ENCODE measurements at regions not wholly inside any gene's neighbourhood (a gene's known extent, or its start where the extent isn't known, plus 50 kb on each side); places are given as distances from the start of the nearest gene placed in this dataset.

DNA sequence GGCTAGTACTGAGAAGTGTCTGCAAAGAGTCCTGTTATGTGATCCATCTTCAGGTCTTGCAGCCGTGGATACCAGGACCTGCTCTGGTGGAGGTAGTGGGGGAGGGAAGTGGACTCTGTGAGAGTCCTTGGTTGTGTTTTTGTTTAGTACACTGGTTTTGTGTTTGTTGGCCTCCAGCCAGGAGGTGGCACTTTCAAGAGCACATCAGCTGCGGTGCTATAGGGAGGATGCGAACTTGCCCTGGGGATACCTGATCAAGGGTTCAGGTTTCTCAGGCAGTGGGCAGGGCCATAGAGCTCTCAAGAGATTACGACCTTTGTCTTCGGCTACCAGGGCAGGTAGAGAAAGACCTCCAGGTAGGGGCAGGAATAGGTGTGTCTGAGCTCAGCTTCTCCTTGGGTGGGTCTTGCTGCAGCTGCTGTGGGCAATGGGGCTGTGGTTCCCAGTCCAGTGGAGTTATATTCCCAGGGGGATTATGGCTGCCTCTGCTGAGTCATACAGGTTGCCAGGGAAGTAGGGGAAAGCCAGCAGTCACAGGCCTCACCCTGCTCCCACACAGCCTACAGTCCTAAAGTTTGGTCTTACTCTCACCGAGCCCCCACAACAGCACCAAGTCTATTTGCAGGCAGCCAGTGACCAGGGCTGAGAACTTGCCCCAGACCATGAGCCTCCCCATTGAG, 132.8 kb upstream of the NPHP3 start:
- TF ChIP-seq POLR2A (IDR thresholded peaks at IDR 0.05): no peak
- TF ChIP-seq, protein P1, sequence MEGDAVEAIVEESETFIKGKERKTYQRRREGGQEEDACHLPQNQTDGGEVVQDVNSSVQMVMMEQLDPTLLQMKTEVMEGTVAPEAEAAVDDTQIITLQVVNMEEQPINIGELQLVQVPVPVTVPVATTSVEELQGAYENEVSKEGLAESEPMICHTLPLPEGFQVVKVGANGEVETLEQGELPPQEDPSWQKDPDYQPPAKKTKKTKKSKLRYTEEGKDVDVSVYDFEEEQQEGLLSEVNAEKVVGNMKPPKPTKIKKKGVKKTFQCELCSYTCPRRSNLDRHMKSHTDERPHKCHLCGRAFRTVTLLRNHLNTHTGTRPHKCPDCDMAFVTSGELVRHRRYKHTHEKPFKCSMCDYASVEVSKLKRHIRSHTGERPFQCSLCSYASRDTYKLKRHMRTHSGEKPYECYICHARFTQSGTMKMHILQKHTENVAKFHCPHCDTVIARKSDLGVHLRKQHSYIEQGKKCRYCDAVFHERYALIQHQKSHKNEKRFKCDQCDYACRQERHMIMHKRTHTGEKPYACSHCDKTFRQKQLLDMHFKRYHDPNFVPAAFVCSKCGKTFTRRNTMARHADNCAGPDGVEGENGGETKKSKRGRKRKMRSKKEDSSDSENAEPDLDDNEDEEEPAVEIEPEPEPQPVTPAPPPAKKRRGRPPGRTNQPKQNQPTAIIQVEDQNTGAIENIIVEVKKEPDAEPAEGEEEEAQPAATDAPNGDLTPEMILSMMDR (IDR thresholded peaks at IDR 0.05): no peak

Measured in prostate gland (tissue), 2 donors.